ENCODE measurements at regions not wholly inside any gene's neighbourhood (a gene's known extent, or its start where the extent isn't known, plus 50 kb on each side); places are given as distances from the start of the nearest gene placed in this dataset.
"Not testable (repeated sequence)": the region's sequence is repeated elsewhere in the genome, so short reads cannot be mapped to it uniquely, and the experiment has no call there.

DNA sequence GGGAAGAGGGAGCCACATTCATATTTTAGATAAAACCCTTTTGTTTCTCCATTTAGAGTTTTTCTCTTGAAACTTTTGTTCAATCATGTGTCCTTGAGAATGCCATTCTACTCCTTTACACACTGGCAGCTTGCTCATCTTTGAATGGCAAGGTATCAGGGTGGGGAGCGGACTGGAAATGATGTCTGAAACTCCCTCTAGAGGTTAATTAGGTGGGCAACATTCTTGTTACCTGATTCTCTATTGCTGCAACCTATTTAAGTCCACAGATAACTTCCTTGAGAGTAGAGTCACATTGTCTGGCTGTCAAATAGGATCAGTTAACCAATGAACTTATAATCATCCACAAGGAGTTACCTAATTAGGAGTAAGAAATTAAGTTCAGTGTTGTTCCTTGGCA is 533.6 kb upstream of the API5 start:
- no peak overlapping the region for H3K4me3 ChIP-seq (ENCODE audit: low read length)
- H3K9me3 ChIP-seq (ENCODE audit: control insufficient read depth, insufficient read depth, low read length), result no peaks in the 10 kb centered on the region
- Mint-ChIP-seq H3K4me1 (no peaks in the 10 kb centered on the region), H3K27me3 (ENCODE audit: low read depth in 2 of 2) (no peaks in the 10 kb centered on the region), H3K9me3 (peaks cover 6 to 9% of the 10 kb centered on the region in 2 donors), H3K36me3 (no peaks in the 10 kb centered on the region), H3K27ac (no peak overlapping the region), H3K4me3 (no peak overlapping the region)
- intact Hi-C loops (cut with micrococcal nuclease), result no loop called here
- TF ChIP-seq, protein P1, sequence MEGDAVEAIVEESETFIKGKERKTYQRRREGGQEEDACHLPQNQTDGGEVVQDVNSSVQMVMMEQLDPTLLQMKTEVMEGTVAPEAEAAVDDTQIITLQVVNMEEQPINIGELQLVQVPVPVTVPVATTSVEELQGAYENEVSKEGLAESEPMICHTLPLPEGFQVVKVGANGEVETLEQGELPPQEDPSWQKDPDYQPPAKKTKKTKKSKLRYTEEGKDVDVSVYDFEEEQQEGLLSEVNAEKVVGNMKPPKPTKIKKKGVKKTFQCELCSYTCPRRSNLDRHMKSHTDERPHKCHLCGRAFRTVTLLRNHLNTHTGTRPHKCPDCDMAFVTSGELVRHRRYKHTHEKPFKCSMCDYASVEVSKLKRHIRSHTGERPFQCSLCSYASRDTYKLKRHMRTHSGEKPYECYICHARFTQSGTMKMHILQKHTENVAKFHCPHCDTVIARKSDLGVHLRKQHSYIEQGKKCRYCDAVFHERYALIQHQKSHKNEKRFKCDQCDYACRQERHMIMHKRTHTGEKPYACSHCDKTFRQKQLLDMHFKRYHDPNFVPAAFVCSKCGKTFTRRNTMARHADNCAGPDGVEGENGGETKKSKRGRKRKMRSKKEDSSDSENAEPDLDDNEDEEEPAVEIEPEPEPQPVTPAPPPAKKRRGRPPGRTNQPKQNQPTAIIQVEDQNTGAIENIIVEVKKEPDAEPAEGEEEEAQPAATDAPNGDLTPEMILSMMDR (IDR thresholded peaks at IDR 0.05), result no peak
- no peaks in the 10 kb centered on the region for H3K4me1 ChIP-seq (ENCODE audit: control insufficient read depth, insufficient read depth, low read length)
- WGBS (ENCODE audit: insufficient coverage), result 67% methylated on average over 1 of the region's 1 CpG
- no peaks in the 10 kb centered on the region for H3K27me3 ChIP-seq (ENCODE audit: control insufficient read depth, insufficient read depth, low read length)
- no peak overlapping the region for H3K27ac ChIP-seq (ENCODE audit: low read length)
- DNase-seq (no peak), ATAC-seq (no peak)
- no peaks in the 10 kb centered on the region for H3K36me3 ChIP-seq (ENCODE audit: control insufficient read depth, insufficient read depth, low read length)

DNA sequence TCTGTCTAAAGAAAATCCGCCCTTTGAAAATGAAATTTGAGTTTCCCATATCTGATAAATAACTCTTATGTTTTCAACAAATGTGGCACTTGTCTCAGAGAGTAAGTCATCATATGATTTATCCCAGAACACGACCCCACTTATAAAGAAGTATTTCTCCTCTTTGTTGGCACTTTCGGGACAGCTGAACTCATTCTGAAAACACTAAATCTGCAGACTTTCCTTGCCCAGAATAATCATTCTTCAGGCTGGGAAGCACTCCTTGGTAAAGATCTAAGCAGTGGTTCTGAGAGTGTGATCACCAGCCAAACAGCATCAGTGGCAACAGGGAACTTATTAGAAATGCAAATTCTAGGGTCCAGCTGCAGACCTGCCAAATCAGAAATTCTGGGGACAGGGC is 532.2 kb upstream of the API5 start:
- intact Hi-C loops (cut with micrococcal nuclease), result no loop called here

DNA sequence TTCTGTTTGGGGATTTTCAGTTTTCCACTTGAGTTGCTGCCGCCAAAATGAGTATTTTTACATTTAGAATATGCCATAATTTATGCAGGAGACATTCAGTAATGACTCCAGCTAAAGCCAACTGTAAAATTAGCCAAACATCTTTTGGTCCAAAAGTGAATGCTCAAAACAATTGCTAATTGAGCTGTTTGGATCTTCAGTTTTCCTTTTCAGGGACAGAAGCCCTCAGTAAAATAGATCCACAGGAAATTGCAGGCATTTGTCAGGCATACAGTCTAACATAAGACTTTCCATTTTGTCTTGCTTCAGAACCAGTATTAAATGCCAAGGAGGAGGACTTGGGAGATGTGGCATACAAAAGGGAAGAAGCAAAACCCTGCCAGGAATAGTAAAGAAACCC is 524.8 kb upstream of the API5 start:
- no peaks in the 10 kb centered on the region for H3K27me3 ChIP-seq (ENCODE audit: control insufficient read depth, insufficient read depth, low read length)
- peaks cover 4 to 9% of the 10 kb centered on the region in 2 donors for H3K9me3 Mint-ChIP-seq
- H3K9me3 ChIP-seq (ENCODE audit: control insufficient read depth, insufficient read depth, low read length), result no peaks in the 10 kb centered on the region
- no peak overlapping the region for H3K4me3 Mint-ChIP-seq
- DNase-seq (no peak), ATAC-seq (no peak)
- 80% methylated on average over 1 of the region's 1 CpG for WGBS (ENCODE audit: insufficient coverage)
- H3K27ac Mint-ChIP-seq, result no peak overlapping the region
- no peaks in the 10 kb centered on the region for H3K27me3 Mint-ChIP-seq (ENCODE audit: low read depth in 2 of 2)
- TF ChIP-seq, protein P1 (IDR thresholded peaks at IDR 0.05), result no peak
- intact Hi-C loops (cut with micrococcal nuclease), result no loop called here
- H3K36me3 Mint-ChIP-seq, result no peaks in the 10 kb centered on the region
- H3K4me1 ChIP-seq (ENCODE audit: control insufficient read depth, insufficient read depth, low read length), result no peaks in the 10 kb centered on the region
- H3K27ac ChIP-seq (ENCODE audit: low read length), result no peak overlapping the region
- H3K36me3 ChIP-seq (ENCODE audit: control insufficient read depth, insufficient read depth, low read length), result no peaks in the 10 kb centered on the region
- H3K4me3 ChIP-seq (ENCODE audit: low read length), result no peak overlapping the region
- no peaks in the 10 kb centered on the region for H3K4me1 Mint-ChIP-seq

More for the DNA sequence above, 532.2 kb upstream of the API5 start:
- Mint-ChIP-seq H3K4me1 (no peaks in the 10 kb centered on the region), H3K9me3 (peaks cover 6 to 10% of the 10 kb centered on the region in 2 donors), H3K36me3 (no peaks in the 10 kb centered on the region), H3K4me3 (no peak overlapping the region), H3K27ac (no peak overlapping the region), H3K27me3 (ENCODE audit: low read depth in 2 of 2) (no peaks in the 10 kb centered on the region)
- DNase-seq (no peak), ATAC-seq (no peak)
- no peak overlapping the region for H3K27ac ChIP-seq (ENCODE audit: low read length)
- H3K4me1 ChIP-seq (ENCODE audit: control insufficient read depth, insufficient read depth, low read length), result no peaks in the 10 kb centered on the region
- WGBS (ENCODE audit: insufficient coverage), result 73% methylated on average over 3 of the region's 3 CpGs
- H3K9me3 ChIP-seq (ENCODE audit: control insufficient read depth, insufficient read depth, low read length), result no peaks in the 10 kb centered on the region
- TF ChIP-seq, protein P1 (IDR thresholded peaks at IDR 0.05), result no peak
- H3K4me3 ChIP-seq (ENCODE audit: low read length), result no peak overlapping the region
- no peaks in the 10 kb centered on the region for H3K36me3 ChIP-seq (ENCODE audit: control insufficient read depth, insufficient read depth, low read length)
- no peaks in the 10 kb centered on the region for H3K27me3 ChIP-seq (ENCODE audit: control insufficient read depth, insufficient read depth, low read length)

DNA sequence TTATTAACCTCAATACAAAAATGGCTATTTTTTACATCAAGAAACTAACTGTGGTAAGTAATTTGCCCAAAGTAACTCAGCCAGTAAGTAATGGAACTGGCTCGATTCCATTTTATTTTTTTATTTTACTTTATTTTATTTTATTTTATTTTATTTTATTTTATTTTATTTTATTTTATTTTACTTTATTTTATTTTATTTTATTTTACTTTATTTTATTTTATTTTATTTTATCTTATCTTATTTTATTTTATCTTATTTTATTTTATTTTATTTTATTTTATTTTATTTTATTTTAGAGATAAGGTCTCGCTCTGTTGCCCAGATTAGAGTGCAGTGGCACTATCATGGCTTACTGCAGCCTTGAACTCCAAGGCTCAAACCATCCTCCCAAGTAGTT is 516.3 kb upstream of the API5 start:
- H3K4me1 Mint-ChIP-seq; H3K27me3 ChIP-seq (ENCODE audit: control insufficient read depth, insufficient read depth, low read length); H3K4me3 ChIP-seq (ENCODE audit: low read length); ATAC-seq; intact Hi-C loops (cut with micrococcal nuclease); H3K27ac ChIP-seq (ENCODE audit: low read length); H3K4me1 ChIP-seq (ENCODE audit: control insufficient read depth, insufficient read depth, low read length); H3K9me3 ChIP-seq (ENCODE audit: control insufficient read depth, insufficient read depth, low read length); DNase-seq; H3K27me3 Mint-ChIP-seq (ENCODE audit: low read depth in 2 of 2); H3K36me3 ChIP-seq (ENCODE audit: control insufficient read depth, insufficient read depth, low read length); H3K36me3 Mint-ChIP-seq; H3K4me3 Mint-ChIP-seq: not testable (repeated sequence)
- H3K9me3 Mint-ChIP-seq, result peaks cover 9 to 15% of the 10 kb centered on the region in 2 donors
- WGBS (ENCODE audit: insufficient coverage), result 100% methylated on average over 1 of the region's 2 CpGs
- H3K27ac Mint-ChIP-seq, result peak overlapping the region in 1 of 2 donors; percentile 36

All from natural killer cell (primary cell).